Left ventricle myocardium superior (tissue), 1 donor: ENCODE measurements at regions not wholly inside any gene's neighbourhood (a gene's known extent, or its start where the extent isn't known, plus 50 kb on each side); places are given as distances from the start of the nearest gene placed in this dataset.
"Not testable (repeated sequence)": the region's sequence is repeated elsewhere in the genome, so short reads cannot be mapped to it uniquely, and the experiment has no call there.

ENCODE experiments used
- ATAC-seq: fragments of 200-7000 bp; cut with Tn5 transposase; one replicate; pipeline ENCODE4 v1.9.1; 2020; ENCODE audit warnings: mild to moderate bottlenecking, moderate library complexity
- DNase-seq: peaks from one replicate; pipeline ENCODE4 v3.0.0-alpha.2; 2020
- intact Hi-C: fragments of 100-400 bp; cut with micrococcal nuclease; formaldehyde crosslinking; loops from one replicate; pipeline ENCODE4 v1.11.0; 2022
- donor health status: DM: no; HTN: yes; CAD: no; lungs with severe emphysema.

- DNase-seq (no peak), ATAC-seq (no peak)
- intact Hi-C loops: no loop called here
Observed at GRCh38 chr16:60274431-60275019, 1540.4 kb upstream of the GOT2 start.

GRCh38 chr16:60271781-60272180 lies 1537.7 kb upstream of the GOT2 start:
- DNase-seq: no peak
- ATAC-seq: no peak
- intact Hi-C loops: no loop called here

GRCh38 chr16:60271025-60271771 lies 1537.1 kb upstream of the GOT2 start:
- ATAC-seq: no peak
- intact Hi-C loops: no loop called here

GRCh38 chr16:60261425-60261824 lies 1527.3 kb upstream of the GOT2 start:
- DNase-seq: no peak
- intact Hi-C loops: no loop called here
- ATAC-seq: no peak

More at GRCh38 chr16:60271025-60271771, 1537.1 kb upstream of the GOT2 start:
- DNase-seq: no peak

GRCh38 chr16:60259956-60260355 lies 1525.8 kb upstream of the GOT2 start:
- intact Hi-C loops: no loop called here
- no peak for ATAC-seq

GRCh38 chr16:60246086-60246485 lies 1512.0 kb upstream of the GOT2 start:
- intact Hi-C loops: no loop called here
- ATAC-seq: no peak
- no peak for DNase-seq

More at GRCh38 chr16:60259956-60260355, 1525.8 kb upstream of the GOT2 start:
- no peak for DNase-seq

- ATAC-seq: no peak
- intact Hi-C loops: no loop called here
Observed at GRCh38 chr16:60241671-60242070, 1507.6 kb upstream of the GOT2 start.

GRCh38 chr16:60230666-60231065 lies 1496.5 kb upstream of the GOT2 start:
- no peak for DNase-seq
- intact Hi-C loops: no loop called here
- ATAC-seq: no peak

More at GRCh38 chr16:60241671-60242070, 1507.6 kb upstream of the GOT2 start:
- DNase-seq: no peak

- intact Hi-C loops: no loop called here
Observed at GRCh38 chr16:60225541-60225940, 1491.4 kb upstream of the GOT2 start.

GRCh38 chr16:60217787-60218186 lies 1483.7 kb upstream of the GOT2 start:
- intact Hi-C loops: no loop called here
- no peak for ATAC-seq
- no peak for DNase-seq

More at GRCh38 chr16:60225541-60225940, 1491.4 kb upstream of the GOT2 start:
- no peak for DNase-seq
- ATAC-seq: no peak

GRCh38 chr16:60214311-60214710 lies 1480.2 kb upstream of the GOT2 start:
- intact Hi-C loops: no loop called here
- ATAC-seq: no peak
- no peak for DNase-seq

GRCh38 chr16:60206516-60206915 lies 1472.4 kb upstream of the GOT2 start:
- DNase-seq (no peak), ATAC-seq (no peak)
- intact Hi-C loops: no loop called here

GRCh38 chr16:60204181-60204580 lies 1470.1 kb upstream of the GOT2 start:
- intact Hi-C loops: no loop called here
- ATAC-seq (no peak), DNase-seq (no peak)

- ATAC-seq (no peak), DNase-seq (no peak)
- intact Hi-C loops: no loop called here
Observed at GRCh38 chr16:60203525-60204124, 1469.5 kb upstream of the GOT2 start.

- intact Hi-C loops, DNase-seq, ATAC-seq: not testable (repeated sequence)
Observed at GRCh38 chr16:60200729-60201128, 1466.6 kb upstream of the GOT2 start.

GRCh38 chr16:60200161-60200560 lies 1466.0 kb upstream of the GOT2 start:
- DNase-seq (no peak), ATAC-seq (no peak)
- intact Hi-C loops: no loop called here

- ATAC-seq: no peak
- intact Hi-C loops: no loop called here
Observed at GRCh38 chr16:60199150-60199549, 1465.0 kb upstream of the GOT2 start.

GRCh38 chr16:60181536-60181935 lies 1447.4 kb upstream of the GOT2 start:
- no peak for DNase-seq
- ATAC-seq: no peak

More at GRCh38 chr16:60199150-60199549, 1465.0 kb upstream of the GOT2 start:
- no peak for DNase-seq

GRCh38 chr16:60180609-60181008 lies 1446.5 kb upstream of the GOT2 start:
- no peak for ATAC-seq
- no peak for DNase-seq
- intact Hi-C loops: no loop called here

More at GRCh38 chr16:60181536-60181935, 1447.4 kb upstream of the GOT2 start:
- intact Hi-C loops: no loop called here

GRCh38 chr16:60170196-60170595 lies 1436.1 kb upstream of the GOT2 start:
- intact Hi-C loops: no loop called here
- no peak for ATAC-seq

More at GRCh38 chr16:60170196-60170595, 1436.1 kb upstream of the GOT2 start:
- DNase-seq: no peak
